Lung microvascular endothelial cell (primary cell): ENCODE measurements at regions not wholly inside any gene's neighbourhood (a gene's known extent, or its start where the extent isn't known, plus 50 kb on each side); places are given as distances from the start of the nearest gene placed in this dataset.

ENCODE experiments used
- DNase-seq, 2 donors: peaks; one replicate each; pipeline versions ENCODE4 v3.0.0 to v3.0.0-alpha.2; 2010; ENCODE audit warnings: low read depth in 2 of 2

DNA sequence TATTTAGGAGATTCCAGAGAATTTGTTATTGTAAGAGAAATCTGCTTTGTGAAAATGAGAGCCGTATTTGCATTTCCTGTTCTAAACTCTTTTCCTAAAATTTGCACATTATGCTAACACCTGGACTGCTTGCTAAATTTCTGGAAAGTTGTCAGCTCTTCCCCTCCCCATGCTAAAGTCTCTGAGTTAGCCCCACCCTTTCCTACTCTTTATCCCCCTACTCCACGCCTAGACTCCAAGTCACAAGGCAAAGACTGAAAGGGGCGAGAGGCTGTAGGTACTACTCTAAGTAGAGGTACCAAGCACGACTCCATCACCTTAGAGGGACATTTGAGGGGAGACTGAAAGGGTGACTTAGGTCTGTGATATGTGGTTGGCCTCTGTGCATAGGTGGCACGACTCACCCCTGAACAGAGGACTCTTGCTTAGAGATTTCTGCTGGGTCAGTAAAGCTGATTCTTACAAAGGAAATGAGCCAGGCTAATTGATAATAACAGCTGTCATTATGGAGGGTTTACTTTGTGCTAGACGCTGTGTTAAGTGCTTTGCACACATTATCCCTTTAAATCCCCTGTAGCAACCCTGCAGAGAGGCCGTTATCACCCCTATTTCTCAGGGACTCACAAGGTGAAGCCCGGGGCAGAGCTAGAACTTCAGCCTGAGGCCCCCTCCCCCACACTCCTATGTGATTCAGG lies 373.5 kb downstream of the EN1 start:
- DNase-seq, result no peak

DNA sequence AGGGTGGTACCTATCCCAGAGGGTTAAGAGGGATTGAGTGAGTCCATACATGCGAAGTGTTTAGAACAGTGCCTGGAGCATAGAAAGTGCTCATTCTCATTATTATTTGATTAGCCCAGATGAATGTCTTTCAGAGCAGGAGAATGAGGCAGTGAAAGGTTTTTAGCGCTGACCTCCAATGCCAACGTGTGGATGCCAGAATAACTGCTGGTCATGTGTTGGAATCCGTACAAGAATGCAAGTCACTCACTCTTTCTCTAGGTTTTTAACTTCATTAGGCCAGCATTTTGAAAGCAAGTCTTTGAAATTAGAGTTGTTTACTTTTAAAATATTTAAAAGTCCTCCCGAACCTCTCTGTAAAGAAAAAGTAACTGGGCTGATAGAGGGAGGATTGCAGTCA lies 374.2 kb downstream of the EN1 start:
- DNase-seq, result no peak

DNA sequence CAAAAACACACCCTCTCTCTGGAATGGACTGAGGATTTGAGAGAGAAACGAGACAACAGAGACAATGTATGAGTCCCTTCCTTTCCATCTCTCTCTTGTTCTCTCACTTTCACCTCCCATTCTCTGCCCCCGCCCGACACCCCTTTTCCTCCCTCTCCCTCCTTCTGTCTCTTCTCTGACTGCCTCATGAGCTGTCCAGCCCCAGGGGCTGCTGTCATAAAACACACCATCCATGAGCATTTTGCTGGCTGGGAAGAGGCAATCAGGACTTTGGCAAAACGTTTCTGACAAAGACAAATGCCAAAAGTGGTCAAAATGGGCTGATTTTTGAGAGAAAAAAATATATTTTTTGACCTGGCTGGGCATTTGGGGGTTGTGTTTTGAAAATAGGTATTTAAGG lies 377.2 kb downstream of the EN1 start:
- no peak for DNase-seq

DNA sequence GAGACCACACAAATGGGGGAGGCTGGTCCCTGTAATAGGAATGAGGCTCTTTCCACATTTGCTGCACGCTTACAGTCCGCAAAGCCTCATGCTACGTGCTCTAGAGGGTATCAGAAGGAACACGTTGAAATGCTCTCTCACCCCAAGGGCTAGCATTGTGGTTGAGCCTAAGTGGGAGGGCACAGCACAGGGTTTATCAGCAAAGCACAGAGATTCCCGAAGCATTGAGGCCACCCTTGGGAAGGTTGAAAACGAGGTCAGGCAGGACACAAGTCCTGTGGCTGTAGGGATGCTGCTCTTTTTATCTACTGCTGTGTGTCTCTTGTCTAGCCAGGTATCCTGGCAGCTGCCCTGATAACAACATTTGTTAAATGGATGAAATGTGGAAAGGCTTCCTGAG lies 378.3 kb downstream of the EN1 start:
- no peak for DNase-seq

DNA sequence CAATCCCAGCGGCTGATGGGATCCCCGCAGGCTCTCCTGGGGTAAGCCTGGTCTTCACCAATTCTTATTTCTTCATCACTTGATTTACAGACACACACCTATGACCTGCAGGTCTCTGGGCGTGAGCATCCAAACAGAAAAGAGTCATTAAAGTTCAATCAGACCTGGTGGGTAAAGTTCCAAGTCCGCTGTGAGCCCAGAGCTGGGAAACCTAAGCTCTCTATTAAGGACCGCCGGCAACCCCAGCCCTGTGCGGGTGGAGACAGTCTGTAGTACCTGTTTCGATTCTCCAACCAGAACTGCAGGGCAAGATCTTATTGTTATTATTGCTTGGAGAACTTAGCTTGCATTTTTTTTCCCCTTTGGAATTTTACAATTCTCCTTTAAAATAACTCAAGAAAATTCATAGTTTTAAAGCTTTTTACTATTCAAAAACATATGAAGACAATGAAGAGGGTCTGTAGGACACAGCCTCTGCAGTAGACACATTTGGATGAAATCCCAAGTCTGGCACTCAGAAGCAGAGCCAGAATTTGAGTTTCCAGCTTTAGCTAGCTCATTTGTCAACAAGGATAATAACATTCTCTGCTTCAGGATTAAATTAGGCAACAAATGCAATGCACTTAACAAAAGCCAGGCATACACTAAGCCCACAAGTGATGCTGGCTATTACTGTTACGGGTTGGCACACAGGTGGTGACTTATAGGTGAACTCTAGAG lies 376.4 kb downstream of the INSIG2 start:
- DNase-seq, result no peak

DNA sequence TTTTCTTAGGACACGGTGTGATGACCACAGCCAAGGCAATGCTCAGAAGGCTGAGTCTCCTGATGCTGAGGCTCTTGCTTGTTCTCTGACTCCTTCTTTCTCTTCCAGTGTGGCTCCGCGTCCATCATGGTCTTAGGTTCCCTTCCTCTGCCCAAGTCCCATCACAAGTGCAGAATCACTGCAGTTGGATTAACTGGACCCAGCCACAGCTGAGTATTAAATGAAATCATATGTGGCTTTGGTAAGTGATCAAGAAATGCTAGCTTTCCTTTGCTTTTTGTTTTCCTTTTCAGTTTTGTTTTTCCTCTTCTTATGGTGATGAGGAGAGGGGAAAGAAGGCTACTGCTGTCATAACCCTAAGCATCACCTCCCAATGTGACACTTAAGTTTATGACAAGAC lies 375.8 kb downstream of the INSIG2 start:
- no peak for DNase-seq

DNA sequence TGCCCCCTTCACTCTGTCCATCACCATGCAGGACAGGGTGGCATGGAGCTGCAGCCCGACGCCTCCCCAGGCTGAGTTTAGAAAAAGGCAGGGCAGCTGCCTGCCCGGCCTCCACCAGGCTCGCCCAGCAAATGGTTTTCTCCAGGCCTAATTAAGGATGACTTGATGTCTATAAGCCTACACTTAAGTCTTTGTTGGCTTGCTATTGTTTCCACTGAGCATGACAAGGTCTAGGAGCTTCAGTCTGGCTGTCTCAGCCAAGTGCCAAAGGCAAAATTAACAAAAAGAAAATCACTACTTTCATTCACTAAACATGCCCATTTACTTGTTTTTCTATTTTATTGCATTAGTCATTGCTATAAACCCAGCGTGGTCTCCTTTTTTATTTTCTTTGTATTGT lies 372.2 kb downstream of the INSIG2 start:
- no peak for DNase-seq

DNA sequence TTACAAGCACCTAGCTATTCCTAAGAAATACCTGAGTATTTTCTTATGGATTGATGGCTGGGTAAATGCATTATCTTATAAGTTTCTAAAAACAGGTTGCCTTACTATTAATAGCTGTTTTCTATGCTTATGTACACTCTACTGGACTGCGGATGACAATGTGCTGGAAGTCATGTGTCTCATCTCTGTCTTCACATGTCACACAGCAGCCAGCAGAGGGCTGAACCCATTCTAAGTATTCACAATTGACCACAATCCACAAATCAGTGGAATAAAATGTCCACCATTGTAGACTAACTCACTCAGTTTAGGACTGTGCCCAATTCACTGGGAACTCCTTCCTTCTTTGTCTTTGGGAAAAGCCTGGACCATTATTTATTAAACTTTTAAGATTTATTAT lies 371.2 kb downstream of the INSIG2 start:
- DNase-seq, result no peak

DNA sequence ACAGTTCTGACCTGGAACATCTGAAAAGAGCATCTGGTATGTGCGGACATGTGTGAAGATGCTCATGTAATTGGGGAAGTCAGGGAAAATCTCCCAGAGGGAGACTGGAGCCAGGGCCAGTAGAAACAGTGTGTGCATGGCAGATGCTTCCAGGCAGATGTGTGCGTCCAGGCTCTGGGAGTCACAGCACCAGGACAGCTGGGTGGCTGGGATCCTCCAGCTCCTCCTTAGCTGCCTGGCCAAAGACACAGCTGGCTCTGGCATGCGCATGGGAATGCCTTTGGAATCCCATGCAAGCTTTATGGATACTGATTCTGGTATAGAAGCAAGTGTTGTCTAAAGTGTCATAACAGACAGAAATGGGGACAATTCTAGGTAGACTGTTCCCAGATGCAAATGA lies 369.7 kb downstream of the INSIG2 start:
- no peak for DNase-seq

DNA sequence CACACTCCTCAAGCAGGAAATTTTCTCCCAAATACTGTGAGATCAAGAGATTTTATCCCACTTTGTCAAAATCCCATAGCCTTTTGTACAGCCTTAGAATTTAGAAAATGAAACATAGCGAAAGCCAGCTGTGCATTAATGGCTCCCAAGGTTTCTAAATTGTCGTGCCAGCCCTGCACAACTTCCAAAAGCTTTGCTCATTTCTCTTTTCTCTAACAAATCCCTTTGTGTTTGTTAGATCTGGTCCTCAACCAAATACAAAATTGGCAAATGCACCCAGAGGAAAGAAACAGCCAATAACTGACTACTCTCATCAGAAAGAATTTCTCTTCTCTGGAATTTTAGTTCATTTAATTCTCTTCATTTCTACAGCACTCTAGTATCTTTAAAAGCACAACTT lies 361.1 kb downstream of the INSIG2 start:
- DNase-seq, result no peak

DNA sequence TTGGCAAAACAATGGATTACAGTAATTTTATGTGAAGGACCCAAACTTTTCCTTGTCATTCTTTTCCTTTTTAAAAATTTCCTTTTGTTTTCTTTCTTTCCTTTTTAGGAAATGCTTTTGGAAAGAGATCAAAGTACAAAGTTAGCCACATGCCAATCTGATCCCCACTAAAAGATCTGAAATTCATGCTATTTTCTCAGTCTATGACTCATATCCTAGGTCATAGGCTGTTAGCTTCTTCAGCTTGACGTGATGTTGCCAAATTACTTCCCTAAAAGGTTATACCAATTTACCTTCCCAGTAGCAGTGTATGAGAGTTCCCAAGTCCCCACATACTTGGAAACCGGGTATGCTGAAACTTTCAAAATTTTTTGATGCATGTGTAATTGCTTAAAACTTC lies 355.3 kb downstream of the INSIG2 start:
- DNase-seq, result peak; percentile 39 to 43

DNA sequence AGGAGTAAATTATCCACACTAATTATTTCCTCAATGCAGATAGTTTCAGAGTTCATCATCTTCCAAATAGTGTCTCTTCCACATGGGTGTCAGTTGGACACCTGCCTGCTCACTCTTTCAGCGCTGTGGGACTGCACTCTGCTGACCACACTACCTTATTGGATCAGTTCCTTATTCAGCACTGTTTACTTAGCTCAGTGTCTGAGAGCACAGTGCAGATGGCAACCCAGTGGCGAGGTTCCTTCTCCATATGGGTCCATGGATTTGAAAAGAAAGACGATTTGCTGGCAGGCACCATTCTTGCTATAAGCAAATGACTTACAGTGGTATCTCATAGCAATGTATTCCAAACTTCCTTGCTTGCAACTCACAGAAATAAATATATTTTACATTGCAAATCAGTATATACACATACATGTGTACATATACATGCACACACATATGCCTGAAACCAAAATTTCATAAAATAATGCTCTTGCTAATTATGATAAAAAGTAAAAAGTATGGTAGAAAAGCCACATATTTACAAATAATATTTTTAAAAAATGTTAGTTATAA lies 354.8 kb downstream of the INSIG2 start:
- DNase-seq, result no peak

DNA sequence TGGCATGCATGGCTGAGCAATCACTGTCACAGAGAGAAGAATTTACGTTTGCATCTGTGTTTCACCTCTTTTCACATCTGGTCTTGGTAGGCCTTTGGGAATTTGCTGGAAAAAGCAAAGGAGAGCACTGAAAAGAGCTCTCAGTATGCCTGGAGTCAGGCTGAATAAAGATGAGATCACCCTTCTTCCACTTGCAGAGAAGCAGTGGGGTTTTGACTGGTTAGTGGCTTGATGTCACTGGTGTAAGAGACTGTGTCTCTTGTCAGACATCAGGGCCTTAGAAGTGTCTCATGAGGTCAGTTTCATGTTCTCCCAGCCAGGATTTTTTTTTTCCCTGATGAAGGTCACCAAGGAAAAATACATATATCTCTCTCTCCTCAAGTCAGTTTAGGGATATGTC lies 353.8 kb downstream of the INSIG2 start:
- no peak for DNase-seq

DNA sequence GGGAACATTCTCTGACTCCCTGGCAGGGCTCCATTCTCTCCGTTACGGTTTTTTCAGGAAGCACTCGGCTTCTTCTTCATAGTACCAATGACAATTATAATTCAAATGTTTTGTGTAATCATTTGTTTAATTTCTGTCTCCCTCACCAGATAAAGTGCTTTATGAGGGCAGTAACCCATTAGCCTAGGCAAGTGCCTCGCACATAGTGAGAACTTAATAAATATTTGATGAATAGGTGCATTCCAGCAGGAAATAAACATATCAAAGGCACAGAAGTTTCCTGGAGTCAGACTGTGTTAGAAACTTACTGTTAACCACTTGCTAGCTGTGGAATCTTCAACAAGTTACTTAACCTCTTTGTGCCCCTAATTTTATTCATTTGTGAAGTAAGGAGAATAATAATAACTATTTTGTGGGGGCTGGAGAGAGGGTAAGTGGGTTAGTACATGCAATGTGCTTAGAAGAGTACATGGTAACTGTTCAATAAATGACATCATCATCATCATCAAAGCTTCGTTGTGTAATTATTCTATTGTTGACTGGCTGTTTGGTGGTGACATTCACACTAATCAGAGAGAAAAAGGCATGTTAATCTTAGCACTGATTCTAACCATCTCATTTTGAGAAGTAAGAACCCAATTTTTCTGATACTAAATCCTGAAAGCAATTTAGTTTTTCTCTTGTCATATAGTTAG lies 352.3 kb downstream of the INSIG2 start:
- DNase-seq, result no peak

DNA sequence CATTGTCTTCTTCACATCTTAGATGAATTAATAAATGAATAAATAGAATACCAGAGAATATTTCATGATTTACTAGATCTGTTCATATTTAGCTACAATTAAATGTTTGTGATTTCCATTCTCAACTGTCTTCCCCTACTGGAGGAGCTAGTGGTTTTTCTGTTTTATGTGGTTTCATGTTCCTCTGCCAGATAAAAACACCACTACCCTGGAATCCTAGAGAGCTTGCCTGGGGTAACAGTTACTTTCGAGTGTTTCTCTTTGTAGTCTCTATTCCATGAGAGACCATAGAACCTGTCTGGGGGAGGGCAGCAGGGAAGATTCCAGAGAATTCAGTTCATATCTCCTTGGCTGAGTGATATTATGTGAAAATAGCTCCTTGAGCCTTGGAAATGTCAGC lies 349.2 kb downstream of the INSIG2 start:
- DNase-seq, result no peak

DNA sequence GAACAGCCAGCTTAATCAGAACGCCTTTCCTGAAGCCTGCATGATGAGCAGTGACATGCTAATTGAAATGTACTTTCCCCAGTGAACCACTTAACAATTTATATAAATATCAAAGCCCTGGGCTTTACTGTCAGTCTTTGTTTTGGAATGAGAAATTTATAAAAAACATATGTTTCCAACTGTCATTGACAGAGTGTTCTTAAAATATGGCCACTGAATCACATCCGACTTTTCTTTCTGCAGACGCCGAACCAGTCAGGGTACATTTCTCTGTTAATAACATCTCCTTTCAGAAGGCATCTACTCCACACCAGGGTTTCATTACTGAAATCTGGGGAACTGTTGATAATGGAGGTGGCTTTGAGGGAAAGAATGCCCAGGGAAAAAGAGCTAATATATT lies 343.7 kb downstream of the INSIG2 start:
- DNase-seq, result no peak

DNA sequence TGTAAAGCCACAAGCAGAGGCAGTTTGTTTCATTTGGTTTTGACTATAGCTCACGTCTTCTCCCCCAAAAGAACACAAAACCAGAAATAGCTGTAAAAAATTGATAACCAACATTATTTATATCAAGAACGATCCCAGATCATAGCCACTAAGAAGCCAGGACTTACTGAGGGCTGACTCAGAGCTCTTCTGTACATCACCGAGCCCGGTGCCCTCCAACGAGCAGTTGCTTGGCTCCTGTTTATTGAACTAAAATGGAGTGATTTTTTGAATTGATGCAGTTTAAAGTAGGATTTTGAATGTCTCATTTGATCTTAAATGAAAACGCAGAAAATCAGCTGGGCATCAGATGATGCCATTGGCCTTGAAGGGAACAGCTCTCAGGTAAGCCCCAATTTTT lies 343.3 kb downstream of the INSIG2 start:
- no peak for DNase-seq

DNA sequence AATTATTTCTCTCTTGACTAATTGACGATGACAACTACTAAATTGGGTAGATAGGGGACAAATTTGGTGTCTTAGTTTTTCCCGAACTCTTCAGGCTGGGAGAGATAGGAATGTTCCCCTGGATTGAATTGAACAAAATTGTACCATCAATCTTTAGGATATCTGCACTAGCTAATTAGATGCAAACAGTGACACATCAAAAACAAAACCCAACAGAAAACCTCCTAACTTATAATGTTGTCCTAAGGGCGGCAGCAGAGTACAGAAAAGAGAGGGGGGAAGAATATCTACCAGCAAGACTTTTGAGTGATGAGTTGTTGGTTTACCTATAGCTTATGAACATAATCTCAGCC lies 342.9 kb downstream of the INSIG2 start:
- peak in 1 of 2 donors; percentile 40 for DNase-seq

DNA sequence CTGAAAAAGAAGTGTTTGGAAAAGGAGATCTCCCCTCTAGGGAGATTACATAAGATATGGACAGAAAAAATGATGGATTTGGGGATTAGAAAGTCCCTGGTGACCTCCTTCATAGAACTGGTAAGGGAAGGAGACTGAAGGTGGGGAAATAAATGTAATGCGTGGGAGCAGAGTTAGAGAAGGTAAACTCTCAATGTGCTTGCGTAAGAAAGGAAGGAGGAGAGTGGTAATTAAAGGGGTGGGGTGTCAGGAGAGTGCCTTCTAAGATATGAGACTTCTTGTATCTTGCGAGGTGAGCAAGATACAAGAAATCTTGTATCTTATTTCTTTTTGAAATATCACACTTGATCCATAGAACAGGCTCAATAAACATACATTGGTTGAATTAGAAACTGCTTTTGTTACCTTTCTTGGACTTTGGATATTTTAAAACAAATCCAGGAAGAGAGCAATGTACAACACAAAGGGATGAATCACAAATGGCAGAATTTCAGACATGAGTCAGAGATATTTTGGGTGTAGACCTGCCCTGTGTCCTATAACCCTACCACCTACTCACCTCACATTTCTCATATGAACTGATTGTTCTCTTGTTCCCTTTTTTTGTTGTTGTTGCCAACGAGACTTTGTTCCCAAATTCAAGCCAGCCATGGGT lies 342.4 kb downstream of the INSIG2 start:
- DNase-seq, result peak; percentile 39 to 76

DNA sequence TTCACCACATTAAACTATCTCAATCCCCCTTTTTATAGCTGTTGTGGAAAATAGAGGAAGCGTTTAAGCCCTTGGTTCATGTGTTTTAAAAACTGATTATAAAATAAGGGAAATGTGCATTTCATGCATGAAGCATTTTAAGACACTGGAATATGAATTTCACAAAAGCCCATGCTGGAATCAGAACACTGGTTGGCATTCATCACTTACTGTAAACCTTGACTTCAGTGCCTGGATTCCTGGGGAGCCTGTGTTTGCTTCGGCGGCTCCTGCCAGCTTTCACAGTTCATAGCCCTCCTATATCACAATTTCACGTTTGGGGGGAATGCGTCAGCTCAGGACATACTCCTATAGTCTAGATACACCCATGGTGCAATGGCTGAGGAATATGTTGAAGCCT lies 336.9 kb downstream of the INSIG2 start:
- DNase-seq, result no peak

DNA sequence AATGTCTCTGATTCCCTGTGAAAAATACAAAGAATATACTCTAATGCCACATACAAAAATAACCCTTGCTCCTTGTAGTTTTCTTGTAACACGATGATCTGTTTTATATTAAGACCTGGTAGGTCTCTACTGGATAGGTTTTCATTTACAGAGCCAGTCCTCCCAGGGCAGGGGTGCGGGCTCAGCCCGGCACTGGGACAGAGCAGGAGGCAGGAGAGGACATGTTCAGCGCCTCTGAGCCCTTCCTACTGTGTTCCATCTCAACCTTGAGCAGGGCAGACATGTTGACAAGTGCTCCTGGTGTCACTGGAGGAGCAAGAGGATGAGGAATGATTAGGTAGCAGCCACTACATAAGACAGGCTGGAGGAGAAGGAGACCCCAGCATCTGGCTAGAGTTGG lies 335.5 kb downstream of the INSIG2 start:
- no peak for DNase-seq

DNA sequence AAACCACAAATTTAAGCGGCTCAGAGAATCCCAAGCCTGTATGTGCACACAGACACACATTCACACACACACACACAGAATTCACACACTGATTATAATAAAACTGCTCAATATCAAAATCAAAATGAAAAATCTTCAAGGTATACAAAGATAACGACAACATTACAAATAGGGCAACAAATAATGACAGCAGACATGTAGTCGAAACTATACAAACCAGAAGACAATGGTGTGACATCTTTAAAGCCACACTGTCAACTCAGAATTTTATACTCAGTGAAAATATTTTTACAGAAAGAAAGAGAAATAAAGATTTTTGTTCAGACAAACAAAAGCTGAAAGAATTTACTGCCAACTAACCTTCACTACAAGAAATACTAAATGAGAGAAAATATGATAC lies 333.4 kb downstream of the INSIG2 start:
- no peak for DNase-seq
